GM18951 (cell line): ENCODE measurements at regions not wholly inside any gene's neighbourhood (a gene's known extent, or its start where the extent isn't known, plus 50 kb on each side); places are given as distances from the start of the nearest gene placed in this dataset.

Experiments used
- POLR2A ChIP-seq: IDR thresholded peaks from 4 replicates; pipeline ENCODE4 v1.6.1; 2011; ENCODE audit warnings: mild to moderate bottlenecking; ENCODE audit not compliant: insufficient read length, insufficient read depth; ENCODE audit errors: extremely low read depth
- in situ Hi-C: fragments of 300-500 bp; cut with MboI; formaldehyde crosslinking; loops from one replicate; pipeline ENCODE4 v1.12.0; 2022; ENCODE audit warnings: low sequenced_read_pairs, mixed read lengths, inconsistent platforms; ENCODE audit not compliant: unreplicated experiment

- in situ Hi-C loops: loop anchor here (25.0 kb wide), 1 partner anchor 244 kb away; no protein-coding TSS in a partner anchor
- TF ChIP-seq POLR2A: no peak
Observed at GRCh38 chr14:100393362-100393761, 70.2 kb downstream of the SLC25A47 start.

DNA sequence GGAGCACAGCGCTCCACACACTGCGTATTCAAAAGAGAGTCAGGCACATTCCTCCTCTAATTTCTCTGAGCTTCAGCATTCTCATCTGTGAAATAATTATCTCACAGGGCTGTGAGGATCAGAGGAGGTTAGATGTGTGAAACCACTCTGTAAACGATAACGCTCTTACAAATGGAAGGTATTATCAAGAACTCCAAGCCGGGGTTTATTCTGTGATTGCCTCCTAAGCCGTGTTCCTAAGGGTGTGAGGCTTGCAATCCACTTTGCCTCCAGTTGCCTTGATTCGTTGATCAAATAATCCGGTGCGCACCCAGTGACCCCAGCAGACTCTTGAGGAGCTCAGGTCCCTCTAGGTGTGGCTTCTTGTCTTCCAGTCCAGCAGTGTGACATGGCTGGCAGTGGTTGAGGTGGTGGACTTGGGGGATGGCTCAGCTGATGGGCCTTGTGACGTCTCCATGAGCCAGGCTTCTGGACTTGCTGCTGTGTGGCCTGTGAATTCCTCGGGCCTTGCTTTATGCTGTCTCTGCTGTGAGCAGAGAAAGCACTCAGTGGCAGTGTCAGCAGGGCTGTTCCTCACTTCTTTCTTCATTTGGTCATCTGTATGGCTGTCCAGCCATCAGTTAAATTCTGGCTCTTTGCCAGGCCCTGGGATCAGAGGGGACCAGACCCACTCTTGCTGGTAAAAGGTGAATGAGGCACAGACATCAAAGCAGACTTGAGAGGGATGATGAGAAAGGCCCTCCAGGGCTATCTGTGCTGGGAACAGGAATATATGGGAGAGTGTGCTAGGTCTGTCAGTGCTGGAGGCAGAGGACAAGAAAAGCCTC lies 71.0 kb downstream of the SLC25A47 start:
- TF ChIP-seq POLR2A: no peak
- in situ Hi-C loops: loop anchor here (25.0 kb wide), 1 partner anchor 243 kb away; no protein-coding TSS in a partner anchor

DNA sequence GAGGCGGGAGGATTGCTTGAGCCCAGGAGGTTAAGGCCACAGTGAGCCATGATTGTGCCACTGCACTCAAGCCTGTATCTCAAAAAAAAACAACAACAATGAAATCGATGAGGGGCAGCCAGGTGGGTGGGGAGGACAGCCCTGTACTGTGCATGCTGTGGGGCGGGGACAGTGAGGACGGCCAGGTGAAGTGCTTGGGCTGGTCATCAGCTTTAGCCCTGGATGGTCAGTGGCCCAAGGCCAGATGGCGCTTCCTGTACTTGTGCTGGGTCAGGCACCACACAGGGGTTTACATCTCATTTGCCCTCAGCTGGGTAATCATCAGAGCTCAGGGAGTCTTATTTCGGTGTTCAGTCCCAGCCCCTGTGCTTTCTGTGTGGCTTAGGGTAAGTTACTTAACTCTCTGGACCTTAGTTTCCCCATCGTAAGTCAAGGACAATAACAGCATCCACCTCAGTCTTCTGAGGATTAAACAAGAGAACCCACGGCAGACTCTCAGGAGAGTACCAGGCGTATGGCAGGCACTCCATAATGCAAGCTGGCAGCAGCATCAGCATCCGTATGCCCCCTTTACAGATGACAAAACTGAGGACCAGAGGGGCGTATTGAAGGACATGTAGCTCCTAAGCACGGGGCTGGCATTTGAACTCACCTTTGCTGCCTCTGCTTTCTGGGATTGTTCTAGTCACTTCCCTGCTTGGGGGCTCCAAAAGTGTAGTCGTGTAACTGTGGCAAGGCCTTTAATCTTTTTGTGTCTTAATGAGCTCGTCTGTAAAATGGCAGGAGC lies 71.9 kb downstream of the SLC25A47 start:
- in situ Hi-C loops: loop anchor here (25.0 kb wide), 1 partner anchor 242 kb away; no protein-coding TSS in a partner anchor
- TF ChIP-seq POLR2A: no peak

DNA sequence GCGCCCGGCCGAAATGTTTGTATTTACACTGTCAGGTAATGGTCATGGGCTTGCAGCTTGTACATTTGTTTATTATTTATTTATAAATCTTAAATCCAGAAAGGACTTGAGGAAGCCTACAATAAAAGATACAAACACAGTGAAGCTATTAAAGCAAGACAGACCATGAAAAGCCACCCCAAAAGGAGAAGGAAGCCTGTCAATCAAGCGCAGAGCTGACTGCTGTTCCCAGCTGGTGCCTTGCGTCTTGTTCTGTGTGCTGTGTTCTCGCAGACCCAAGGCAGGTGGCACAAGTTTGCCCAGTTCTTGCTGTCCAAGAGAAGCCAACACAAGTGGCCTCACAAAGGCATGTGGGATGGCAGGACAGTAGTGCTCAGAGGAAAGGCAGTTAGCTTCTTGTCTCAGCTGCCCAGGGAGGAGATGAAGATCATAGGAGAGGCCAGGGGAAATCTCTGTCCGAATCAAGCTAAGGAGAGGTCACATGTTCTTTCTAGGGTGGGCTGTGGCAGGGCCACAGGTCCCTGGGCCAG lies 73.2 kb downstream of the SLC25A47 start:
- TF ChIP-seq POLR2A: no peak
- in situ Hi-C loops: loop anchor here (25.0 kb wide), 1 partner anchor 241 kb away; no protein-coding TSS in a partner anchor

DNA sequence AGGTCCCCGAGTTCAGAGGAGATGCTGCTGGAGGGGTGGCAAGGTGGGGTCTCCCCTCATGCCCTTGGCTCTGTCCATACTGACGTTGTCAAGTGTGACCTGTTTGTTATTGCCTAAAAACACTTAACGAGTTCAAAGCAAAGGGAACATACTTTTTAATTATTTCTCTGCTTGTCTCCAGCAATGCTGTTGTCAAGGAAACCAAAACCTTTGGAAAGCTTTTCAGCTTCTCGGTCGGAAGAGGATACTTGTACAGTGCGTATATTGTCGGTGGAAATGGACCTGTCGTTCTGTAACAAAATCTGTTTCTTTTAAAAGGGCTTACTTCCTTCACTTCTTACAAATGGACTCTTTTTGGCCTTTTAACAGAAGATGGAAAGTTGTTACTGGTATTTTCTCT lies 73.9 kb downstream of the SLC25A47 start:
- TF ChIP-seq POLR2A: no peak
- in situ Hi-C loops: loop anchor here (25.0 kb wide), 1 partner anchor 240 kb away; no protein-coding TSS in a partner anchor

GRCh38 chr14:100398044-100398443 lies 74.9 kb downstream of the SLC25A47 start:
- in situ Hi-C loops: loop anchor here (25.0 kb wide), 1 partner anchor 239 kb away; no protein-coding TSS in a partner anchor
- no peak for TF ChIP-seq POLR2A

DNA sequence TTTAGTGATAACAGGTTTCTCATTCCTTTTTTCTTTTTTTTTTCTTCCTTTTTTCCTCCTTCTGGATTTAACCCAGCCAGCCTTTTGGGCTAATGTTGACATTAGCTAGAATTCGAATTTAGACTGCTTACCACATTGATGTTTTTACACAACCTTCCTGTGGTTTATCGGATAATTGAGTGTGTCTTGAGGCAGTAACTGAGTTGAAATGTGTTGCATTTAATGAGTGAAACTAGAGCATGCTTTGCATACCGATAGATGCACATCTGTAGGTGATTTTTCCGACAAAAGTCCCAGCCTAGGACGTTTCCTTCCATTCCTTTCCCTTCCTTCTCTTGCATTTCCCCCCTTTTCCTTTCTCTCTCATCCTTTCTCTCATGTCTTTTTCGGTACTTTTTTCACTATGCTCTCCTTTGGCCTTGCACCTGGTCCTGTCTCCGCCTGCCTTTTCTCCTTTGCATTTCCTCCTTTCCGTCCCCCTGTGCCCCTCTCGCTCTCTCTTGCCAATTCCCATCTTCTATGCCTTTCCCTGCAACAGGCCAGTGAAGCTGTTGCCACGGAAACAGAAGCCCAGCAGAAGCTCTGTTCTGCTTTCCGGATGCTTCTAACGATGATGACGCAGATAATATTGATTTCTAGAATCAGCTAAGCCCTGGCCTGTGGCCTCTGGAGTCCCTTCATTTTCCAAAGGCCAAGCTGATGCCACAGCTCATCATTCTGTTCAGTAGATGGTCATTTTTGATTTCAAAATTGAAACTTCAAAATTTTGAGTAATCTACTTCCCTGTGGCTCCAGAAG lies 76.1 kb downstream of the SLC25A47 start:
- no peak for TF ChIP-seq POLR2A
- in situ Hi-C loops: loop anchor here (25.0 kb wide), 1 partner anchor 238 kb away; no protein-coding TSS in a partner anchor

GRCh38 chr14:100400115-100400514 lies 77.0 kb downstream of the SLC25A47 start:
- no peak for TF ChIP-seq POLR2A
- in situ Hi-C loops: no loop called here

- in situ Hi-C loops: no loop called here
- no peak for TF ChIP-seq POLR2A
Observed at GRCh38 chr14:100401031-100401692, 78.0 kb downstream of the SLC25A47 start.

DNA sequence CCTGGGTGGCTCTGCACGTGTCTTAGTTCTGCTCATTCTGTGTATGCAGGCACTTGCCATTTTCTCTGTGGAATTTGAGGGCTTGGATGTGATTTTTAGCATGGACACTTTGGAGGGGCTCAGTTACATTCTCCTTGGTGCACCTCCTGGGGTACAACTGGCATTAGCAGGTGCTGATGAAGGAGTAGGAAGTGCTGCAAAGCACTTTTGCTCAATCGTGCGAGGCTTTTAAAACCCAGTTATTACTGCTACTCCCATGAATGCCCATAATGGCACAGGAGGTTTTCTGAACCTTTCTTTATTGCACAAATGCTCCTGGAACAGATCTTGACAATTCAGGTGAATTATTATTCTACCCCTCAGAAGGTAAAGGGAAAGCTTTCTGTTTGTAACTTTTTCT lies 78.7 kb downstream of the SLC25A47 start:
- no peak for TF ChIP-seq POLR2A
- in situ Hi-C loops: no loop called here

DNA sequence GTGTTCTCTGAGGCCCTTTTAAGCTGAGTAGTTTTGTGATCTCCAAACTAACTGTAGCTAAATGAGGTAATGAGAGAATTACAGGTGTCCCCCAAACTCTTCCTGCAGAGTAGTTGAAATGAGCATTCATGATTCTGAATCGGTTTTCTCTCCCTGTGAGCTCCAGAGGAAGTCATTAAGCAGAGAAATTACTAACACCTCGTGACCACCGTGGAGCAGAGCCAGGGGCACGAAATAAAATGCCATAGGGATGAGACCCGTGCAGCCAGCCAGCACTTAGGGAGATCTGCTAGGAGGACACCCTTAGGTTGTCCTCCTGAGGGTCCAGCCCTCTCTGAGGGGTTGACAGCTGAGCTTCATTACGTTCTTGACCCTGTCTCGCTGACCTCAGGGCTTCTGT lies 79.5 kb downstream of the SLC25A47 start:
- TF ChIP-seq POLR2A: no peak

GRCh38 chr14:100403105-100403504 lies 80.0 kb downstream of the SLC25A47 start:
- no peak for TF ChIP-seq POLR2A
- in situ Hi-C loops: no loop called here

More for the DNA sequence above, 79.5 kb downstream of the SLC25A47 start:
- in situ Hi-C loops: no loop called here
